Renal pelvis (tissue), 1 donor: ENCODE measurements at regions not wholly inside any gene's neighbourhood (a gene's known extent, or its start where the extent isn't known, plus 50 kb on each side); places are given as distances from the start of the nearest gene placed in this dataset.
"Not testable (repeated sequence)": the region's sequence is repeated elsewhere in the genome, so short reads cannot be mapped to it uniquely, and the experiment has no call there.

Source experiments
- DNase-seq: peaks from one replicate; pipeline ENCODE4 v3.0.0-alpha.2; 2013

- no peak for DNase-seq
These were observed 114.0 kb downstream of the LHX2 start for GRCh38 chr9:124125651-124125977.

DNA sequence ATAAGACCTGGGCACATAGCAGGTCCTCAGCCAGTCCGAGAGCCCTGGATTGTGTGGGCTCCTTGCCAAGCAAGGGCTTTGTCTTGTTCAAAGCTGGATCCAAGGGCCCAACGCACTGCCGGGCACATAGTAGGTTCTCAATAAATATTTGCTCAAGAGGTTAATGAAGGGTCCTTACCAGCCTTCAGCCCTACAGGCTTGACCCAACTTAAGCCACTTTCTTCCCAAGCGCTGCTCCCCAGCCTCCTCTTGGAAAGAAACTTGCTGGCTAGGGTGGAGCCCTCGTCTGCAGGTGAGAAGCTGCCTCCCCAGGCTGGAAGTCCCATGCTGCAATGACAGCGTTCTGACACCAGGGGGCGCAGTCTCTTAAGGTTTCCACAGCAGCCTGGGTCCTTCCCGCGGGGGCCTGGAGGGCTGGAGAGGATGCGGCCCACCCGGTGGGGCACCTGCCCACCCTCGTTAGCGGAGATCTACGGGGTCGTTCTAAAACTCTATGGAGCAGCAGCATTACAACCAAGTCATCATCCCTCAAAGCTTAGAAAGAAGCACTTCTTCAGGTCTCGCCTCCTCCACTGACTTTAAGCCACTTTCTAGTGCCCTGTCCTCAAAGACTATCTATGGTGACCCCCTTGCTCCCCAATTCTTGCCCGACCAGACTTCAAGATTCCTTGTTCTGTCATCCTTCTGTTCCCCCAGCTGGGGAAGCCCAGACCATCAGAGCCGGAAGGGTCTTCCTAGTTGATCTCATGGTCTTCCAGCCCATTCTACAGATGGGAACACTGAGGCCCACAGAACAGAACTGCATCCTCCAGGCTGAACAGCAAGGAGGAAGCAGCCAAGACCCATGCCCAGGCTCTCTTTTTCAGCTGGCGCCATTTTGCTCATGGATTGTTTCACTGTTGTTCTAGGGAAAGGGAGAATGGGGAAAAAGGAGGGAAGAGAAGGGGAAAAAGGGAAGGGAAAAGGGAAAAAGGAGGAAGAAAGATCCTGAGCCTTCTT, 115.4 kb downstream of the LHX2 start:
- peak; percentile 43 for DNase-seq

- no peak for DNase-seq
These were observed 117.1 kb downstream of the LHX2 start for GRCh38 chr9:124128568-124129166.

GRCh38 chr9:124130277-124131075, 118.9 kb downstream of the LHX2 start:
- no peak for DNase-seq

- not testable (repeated sequence) for DNase-seq
These were observed 120.0 kb downstream of the LHX2 start for GRCh38 chr9:124131518-124131917.

DNA sequence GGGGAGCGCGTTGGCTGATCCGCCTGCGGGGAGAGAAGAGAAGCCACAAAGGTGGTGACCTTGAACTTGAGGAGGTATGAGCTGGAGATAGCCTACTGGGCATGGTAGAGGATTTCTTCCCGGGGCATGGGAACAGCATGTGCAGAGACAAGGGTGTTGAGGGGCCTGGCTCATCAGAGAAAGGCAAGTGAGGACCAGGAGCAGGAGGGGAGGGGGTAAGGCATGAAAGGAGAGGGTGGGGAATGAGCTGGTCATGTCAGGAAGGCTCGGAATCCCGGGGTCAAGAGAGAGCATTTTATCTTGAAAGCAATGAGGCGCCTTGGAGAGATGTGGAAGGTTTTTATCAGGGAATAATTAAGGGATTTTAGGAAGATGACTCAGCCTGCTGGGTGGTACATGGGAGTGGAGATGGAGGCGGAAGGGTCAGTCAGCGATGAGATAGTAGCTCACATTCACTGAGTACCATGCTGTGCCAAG, 121.1 kb downstream of the LHX2 start:
- no peak for DNase-seq

DNA sequence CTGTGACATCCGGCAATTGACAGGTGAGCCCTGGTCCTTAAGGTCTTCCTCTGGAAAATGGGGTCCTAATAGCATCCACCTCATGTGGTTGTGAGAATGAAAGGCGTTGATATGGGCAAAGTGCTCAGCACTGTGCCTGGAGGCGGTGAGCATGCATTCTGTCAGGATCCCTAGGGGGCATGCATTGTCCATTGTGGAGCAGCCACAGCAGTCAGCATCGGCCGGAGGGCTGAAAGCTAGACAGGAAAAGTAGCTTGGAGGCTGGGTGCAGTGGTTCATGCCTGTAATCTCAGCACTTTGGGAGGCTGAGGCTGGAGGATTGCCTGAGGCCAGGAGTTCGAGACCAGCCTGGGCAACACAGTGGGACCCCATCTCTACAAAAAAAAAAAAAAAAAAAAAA, 122.2 kb downstream of the LHX2 start:
- DNase-seq: no peak

- DNase-seq: no peak
These were observed 123.0 kb downstream of the LHX2 start for GRCh38 chr9:124134526-124134925.

- DNase-seq: no peak
These were observed 121.9 kb upstream of the NEK6 start for GRCh38 chr9:124135813-124136365.

GRCh38 chr9:124137009-124137943, 120.5 kb upstream of the NEK6 start:
- DNase-seq: no peak

DNA sequence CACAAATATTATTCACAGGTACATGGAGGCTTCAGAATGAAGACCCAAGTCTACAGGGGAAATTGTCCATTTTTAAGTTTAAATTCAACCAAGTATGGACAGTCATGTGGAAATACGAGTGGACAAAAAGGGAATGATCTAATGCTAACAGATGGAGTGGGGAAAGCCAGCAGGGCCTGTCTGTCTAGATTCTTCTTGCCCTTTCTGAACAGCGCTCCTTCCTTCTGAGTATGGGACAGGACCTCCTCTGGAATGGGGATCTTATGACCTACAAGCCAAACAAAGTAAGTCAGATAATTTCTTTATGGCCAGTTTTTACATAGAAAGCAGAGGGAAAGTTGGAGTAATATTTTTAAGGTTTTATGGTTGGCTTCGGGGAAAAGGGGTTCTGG, 119.8 kb upstream of the NEK6 start:
- DNase-seq: no peak

GRCh38 chr9:124139001-124139400, 118.7 kb upstream of the NEK6 start:
- DNase-seq: no peak

GRCh38 chr9:124140941-124141568, 116.7 kb upstream of the NEK6 start:
- no peak for DNase-seq

GRCh38 chr9:124144561-124145123, 113.1 kb upstream of the NEK6 start:
- not testable (repeated sequence) for DNase-seq

DNA sequence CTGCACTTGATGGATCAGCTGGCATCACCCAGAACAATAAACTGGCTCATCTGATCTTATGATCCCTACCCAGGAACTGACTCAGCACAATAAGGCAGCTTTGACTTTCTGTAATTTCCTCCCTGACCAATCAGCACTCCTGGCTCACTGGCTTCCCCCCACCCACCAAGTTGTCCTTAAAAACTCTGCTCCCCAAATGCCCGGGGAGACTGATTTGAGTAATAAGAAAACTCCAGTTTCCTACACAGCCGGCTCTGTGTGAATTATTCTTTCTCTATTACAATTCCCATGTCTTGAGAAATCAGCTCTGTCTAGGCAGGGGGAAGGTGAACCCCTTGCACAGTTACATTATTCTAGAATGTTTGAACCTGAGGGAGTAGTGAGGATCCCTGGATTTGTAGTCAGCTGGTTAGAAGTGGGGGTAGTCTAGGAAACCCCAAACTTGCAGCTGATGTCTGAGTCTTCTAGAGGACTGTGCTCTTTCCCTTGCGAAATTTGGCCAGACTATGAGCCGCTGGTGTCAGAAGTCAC, 111.7 kb upstream of the NEK6 start:
- DNase-seq: no peak

- peak; percentile 12 for DNase-seq
These were observed 107.8 kb upstream of the NEK6 start for GRCh38 chr9:124149992-124150391.

- DNase-seq: no peak
These were observed 93.9 kb upstream of the NEK6 start for GRCh38 chr9:124163760-124164255.

DNA sequence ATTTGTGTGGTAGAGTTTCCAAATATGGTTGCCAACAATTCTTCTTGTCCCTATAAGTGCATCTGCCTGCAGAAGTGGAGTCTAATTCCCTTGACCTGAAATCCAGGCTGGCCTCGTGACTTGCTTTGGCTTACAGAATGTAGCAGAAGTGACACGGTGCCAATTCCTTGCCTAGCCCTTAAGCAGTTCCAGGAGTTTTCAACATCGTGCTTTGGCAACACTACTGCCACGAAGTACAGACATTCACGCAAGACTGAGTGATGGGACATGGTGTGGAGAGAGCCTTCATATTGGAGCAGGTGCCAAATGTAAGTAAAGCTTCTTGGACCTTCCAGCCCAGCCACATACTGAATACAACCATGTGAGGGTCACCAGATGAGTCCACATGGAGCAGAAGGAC, 92.9 kb upstream of the NEK6 start:
- no peak for DNase-seq

DNA sequence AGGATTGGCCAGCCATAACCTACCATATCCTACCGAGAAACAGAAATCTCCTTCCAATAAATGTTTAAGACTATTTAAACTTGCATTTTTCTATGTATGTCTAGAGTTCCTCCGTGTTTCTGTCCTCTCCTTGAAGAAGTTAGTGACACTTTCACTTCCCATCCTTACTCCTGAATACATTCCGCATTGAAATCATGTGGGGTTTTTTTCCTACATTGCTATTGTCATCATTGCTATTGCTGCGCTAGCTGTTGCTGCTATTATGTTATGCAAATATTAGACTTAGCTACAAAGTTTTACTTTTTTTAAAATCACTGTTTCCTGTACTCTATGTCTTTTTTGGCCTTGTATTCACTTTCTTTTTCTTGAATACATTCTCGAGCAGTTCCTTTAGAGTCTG, 83.3 kb upstream of the NEK6 start:
- no peak for DNase-seq

- DNase-seq: not testable (repeated sequence)
These were observed 80.2 kb upstream of the NEK6 start for GRCh38 chr9:124177522-124177921.
